ENCODE measurements at regions not wholly inside any gene's neighbourhood (a gene's known extent, or its start where the extent isn't known, plus 50 kb on each side); places are given as distances from the start of the nearest gene placed in this dataset.

DNA sequence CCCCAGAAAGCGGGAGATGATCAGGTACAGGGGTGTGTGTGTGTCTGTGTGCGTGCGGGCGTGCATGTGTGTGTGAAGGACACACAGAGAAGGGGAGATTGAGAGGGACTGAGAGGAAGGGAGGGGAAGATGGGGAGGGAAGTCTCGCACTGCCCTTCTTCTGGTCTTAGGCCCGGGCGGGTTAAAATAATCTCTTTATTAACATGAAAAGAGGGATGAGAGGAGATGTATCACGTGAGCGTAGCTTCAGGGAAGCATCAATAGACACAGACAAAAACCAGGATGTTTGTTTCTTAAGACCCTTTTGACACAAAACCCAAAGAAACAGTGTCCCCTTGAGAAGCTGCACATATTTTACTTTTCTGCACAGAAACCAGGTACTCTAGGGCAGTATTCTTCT lies 347.3 kb downstream of the BRD1 start:
- no peak for TF ChIP-seq EZH2phosphoT487 (IDR thresholded peaks at IDR 0.05; ENCODE audit: insufficient read depth, low read depth)
- TF ChIP-seq EZH2 (IDR thresholded peaks at IDR 0.05; ENCODE audit: insufficient read depth, poor library complexity, severe bottlenecking): no peak
